HG02571 (cell line): ENCODE measurements at regions not wholly inside any gene's neighbourhood (a gene's known extent, or its start where the extent isn't known, plus 50 kb on each side); places are given as distances from the start of the nearest gene placed in this dataset.
"Not testable (repeated sequence)": the region's sequence is repeated elsewhere in the genome, so short reads cannot be mapped to it uniquely, and the experiment has no call there.

Experiments used
- ATAC-seq: cut with Tn5 transposase; IDR thresholded peaks from one replicate; pipeline ENCODE4 v1.9.1; 2021; ENCODE audit warnings: mild to moderate bottlenecking, moderate library complexity; ENCODE audit not compliant: unreplicated experiment

GRCh38 chr5:124796495-124796894, 50.1 kb upstream of the ZNF608 start:
- no peak for ATAC-seq

- no peak for ATAC-seq
Observed at GRCh38 chr5:124797665-124798087, 51.2 kb upstream of the ZNF608 start.

- ATAC-seq = no peak
Observed at GRCh38 chr5:124798890-124799289, 52.5 kb upstream of the ZNF608 start.

DNA sequence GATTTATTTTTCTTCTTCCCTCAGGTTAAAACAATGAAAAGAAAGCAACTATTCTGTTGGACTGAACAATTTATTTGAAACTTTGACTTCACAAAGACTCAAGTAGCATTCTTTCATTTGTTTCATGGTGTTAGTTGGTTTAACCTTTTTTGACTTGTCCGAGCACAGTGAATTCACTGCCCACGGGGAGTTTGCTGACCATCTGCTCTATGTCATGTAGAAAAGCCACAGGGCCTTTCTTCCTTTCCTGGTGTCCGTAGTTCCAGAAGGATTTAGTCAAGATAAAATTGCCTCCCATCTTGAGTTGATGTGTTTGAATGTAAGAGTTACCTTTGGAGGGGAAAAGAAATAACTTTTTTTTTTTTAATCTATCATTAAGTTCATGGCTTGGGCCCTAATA, 55.1 kb upstream of the ZNF608 start:
- ATAC-seq = no peak

DNA sequence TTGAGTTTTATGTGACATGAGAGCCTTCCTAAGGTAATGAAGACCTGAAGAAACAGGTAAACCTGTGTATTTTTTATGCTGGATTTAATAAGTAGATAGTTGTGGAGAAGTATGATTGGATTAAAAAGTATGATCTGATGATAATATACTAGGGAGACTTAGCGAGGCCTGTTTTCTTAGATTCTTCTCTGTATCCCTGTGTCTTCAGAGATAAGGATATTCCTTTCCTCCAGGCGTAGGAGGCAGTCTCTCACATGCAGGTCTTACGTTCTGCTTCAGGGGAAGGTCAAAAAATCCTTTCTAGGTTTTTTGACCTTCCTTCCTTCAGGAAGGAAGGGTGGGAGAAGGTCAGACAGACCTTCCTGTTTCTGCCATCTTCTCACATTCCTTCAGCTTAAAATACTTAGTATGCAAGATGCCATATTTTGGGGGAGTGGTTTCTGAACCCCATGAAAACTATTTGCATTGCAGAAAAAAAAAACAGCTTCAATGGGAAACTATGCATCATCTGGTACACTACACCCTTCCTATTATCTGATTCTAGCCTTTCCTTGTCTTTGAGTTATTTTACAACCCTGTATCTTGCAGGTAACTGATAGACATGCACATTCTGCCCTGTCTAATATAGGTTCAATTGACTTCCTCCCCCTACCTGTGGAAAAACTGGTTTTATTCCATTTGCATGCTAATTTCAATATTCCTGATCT, 57.3 kb upstream of the ZNF608 start:
- ATAC-seq = no peak

DNA sequence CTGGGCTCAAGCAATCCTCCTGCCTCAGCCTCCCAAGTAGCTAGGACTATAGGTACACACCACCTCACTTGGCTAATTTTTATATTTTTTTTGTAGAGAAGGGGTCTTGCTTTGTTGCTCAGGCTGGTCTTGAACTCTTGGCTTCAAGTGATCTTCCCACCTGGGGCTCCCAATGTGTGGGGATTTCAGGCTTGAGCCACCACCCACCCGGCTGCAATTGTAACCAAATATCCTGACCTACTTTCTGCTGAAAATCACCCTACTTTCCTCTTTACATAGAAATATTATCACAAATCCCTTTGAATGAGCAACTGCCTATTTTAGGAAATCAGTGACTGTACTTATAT, 59.6 kb upstream of the ZNF608 start:
- no peak for ATAC-seq

DNA sequence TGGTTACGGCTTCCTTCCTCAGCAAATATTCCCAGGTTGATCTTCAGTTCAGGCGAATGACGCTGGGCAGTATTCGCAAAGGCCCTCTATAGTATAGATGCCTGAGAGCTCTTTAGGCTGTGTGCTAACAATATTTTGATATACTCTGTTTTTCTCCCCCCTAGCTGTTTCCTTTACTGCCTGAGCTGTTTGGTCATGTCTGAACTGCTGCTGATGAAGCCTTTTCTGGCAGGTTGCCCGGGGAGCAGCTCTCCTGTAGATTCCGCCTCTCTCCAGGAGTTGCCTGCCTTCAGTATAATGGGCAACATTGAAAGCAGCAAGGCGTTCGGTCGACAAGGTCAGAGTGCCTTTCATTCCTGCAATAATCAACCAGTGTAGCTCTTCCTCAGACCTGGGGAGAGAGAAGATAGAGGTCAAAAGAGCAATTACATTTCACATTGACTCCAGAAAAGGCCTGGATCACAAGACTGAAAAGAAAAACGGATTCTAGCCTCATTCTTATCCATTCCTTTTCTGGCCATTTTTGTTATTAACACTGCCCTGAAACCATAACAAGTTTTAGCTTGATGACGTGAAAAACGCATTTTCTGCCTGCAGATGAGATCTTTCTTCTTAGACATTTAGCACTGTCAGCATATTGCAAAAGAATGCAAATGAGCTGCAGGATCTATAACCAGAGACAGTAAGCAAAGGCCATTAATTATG, 60.1 kb upstream of the ZNF608 start:
- ATAC-seq = no peak

GRCh38 chr5:124808842-124809268, 62.4 kb upstream of the ZNF608 start:
- ATAC-seq = no peak

DNA sequence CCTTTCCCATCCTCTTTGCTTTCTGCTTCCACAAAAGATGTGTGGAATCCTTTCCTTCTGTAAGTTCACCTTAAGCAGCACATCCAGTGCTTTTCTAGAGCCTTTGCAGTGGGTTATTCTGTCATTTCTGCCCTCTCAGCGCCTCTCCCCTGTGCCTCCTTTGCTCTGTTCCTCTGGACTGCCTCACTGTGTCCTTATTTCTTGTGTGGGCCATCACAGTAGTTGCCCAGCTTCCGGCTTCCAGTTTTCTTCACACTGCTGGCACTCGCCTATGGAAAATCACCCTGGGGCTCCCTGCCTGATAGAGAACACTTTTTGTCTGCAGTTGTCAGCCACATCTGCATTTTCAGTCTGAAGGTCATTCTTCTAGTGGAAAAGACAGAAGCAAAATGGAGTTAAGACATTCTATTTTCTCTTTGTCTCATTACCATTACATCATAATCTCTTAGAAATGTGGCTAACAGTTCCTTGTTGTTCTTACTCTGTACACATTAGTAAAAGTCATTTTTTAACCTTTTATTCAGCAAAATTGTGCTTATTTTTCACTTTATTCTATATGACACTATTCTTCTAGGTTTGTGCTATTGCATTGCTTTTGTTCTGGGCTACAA, 64.1 kb upstream of the ZNF608 start:
- ATAC-seq = no peak

DNA sequence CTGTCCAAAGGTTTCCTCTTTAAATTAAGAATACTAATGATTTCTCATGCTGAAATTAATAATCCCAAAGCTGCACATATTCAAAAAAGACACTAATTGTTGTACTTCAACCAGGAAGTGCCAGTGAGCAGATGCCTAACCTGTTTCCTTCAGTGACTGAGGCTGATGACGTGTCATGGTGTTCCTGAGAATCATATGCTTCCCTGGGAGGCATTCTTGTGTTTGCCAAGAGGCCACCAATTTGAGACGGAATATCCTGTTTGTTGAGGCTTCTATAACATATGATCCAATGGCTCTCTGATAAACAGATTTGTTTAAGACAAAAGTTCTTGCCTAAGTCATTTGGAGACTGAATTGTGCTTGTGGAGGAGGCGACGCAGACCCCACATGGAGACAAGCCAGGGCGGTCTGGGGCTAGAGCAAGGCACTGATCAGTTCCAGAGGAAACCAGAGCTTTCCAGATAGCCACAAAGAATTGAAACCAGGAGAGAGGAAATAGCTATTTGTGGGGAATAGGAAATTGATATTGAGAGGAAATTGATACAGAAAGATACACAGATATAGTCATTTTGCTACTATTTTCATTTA, 66.4 kb upstream of the ZNF608 start:
- ATAC-seq = no peak

DNA sequence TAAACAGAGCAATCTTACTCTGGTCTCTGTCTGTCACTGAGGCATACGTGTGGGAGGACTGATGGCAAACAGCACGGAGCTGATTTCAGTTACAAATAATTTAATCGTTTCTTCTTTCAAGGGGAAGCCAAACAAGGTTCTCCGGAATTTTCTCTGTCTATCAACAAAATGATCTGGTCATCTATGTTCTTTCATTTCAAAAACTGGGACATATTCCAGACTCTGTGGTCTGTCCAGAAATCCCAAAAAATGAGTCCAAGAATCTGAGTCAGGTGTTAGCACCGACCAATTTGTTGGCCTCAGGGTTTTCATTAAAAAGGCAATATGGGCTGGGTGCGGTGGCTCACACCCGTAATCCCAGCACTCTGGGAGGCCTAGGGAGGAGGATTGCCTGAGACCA, 69.9 kb upstream of the ZNF608 start:
- ATAC-seq = no peak

GRCh38 chr5:124819201-124819600, 72.8 kb upstream of the ZNF608 start:
- ATAC-seq = no peak

GRCh38 chr5:124822647-124823046, 76.2 kb upstream of the ZNF608 start:
- no peak for ATAC-seq

- no peak for ATAC-seq
Observed at GRCh38 chr5:124823380-124823779, 76.9 kb upstream of the ZNF608 start.

DNA sequence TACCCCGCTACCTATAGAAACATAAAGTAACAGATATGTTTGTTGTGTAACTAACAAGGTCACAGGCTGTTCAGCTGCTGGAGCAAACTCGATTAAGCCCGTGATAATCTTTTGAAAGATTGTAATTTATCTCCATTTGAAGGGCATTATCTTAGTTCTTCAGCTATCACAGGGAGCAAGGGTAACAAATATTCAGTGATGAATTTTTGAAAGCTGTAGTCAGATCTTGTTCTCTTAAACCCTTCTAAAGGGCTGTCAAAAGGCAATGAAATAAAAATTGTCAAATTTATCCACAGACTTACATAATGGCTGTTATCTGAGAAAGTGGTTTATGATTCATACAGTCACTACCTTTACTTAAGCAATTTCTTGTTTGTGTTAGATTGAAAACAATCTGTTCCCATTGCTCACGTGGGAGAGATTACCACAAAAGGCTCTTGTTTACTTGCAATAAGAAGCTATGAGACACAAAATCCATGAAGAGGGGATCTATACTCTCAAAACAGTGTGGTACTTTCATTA, 78.3 kb upstream of the ZNF608 start:
- no peak for ATAC-seq

GRCh38 chr5:124825250-124825982, 79.0 kb upstream of the ZNF608 start:
- peak; percentile 76 for ATAC-seq

- ATAC-seq = no peak
Observed at GRCh38 chr5:124825983-124826337, 79.5 kb upstream of the ZNF608 start.

GRCh38 chr5:124828731-124829234, 82.3 kb upstream of the ZNF608 start:
- ATAC-seq = no peak

DNA sequence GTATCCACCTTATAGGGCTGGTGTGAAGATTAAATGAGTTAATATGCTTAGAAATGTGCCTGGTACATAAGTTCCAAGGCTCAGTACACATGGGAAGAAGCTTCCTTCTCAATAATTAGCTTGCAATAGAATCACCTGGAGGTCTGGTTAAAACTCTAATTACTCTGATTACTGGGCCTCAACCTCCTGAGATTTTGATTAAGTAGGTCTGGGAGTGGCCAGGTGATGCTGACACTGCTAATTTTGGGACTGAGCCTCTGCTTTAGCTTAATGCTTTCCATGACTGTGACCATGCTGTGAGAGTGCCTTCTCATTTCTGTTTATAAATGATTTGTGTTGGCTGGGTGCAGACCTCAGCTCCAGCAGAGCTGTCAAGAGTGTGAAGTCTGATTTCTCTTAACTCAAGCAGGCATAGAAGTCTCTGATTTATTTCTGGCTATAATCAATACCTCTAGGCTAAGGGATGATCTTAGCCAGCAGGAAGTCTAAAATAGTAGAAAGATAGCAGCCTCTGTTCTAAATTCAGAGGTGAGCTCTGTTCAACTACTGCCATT, 85.3 kb upstream of the ZNF608 start:
- no peak for ATAC-seq

GRCh38 chr5:124832510-124832909, 86.1 kb upstream of the ZNF608 start:
- no peak for ATAC-seq

- ATAC-seq = not testable (repeated sequence)
Observed at GRCh38 chr5:124836314-124836713, 89.9 kb upstream of the ZNF608 start.
